ENCODE measurements at regions not wholly inside any gene's neighbourhood (a gene's known extent, or its start where the extent isn't known, plus 50 kb on each side); places are given as distances from the start of the nearest gene placed in this dataset.

DNA sequence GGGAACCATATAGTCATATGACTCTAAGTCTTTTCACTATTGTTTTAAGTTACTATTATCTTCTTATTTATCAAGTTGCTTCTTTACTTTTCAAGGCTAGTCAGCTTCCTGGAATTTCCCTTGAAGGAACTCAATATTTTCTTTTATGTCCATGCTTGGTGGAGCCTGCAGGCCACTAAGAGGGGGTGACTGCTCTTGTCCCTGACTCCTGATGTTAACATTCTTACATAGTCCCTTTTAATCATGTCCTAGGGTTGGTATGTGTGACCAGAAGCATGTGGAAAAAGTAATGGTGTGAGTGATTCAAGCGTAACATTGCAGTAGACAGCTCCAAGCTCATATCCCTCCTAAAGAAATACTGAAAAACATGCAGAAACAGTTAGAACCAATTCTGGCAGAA lies 1536.2 kb upstream of the CDH9 start:
- no peak for TF ChIP-seq CTCF (conservative IDR thresholded peaks at IDR 0.05; ENCODE audit: low read length)
- no peak for TF ChIP-seq EZH2phosphoT487 (IDR thresholded peaks at IDR 0.05; ENCODE audit: borderline replicate concordance, low read depth, low read length)

Data from OCI-LY7 (cell line).